NCI-H748 treated with DMSO at 0.1 percent for 48 hours (cell line): ENCODE measurements at regions not wholly inside any gene's neighbourhood (a gene's known extent, or its start where the extent isn't known, plus 50 kb on each side); places are given as distances from the start of the nearest gene placed in this dataset.
"Not testable (repeated sequence)": the region's sequence is repeated elsewhere in the genome, so short reads cannot be mapped to it uniquely, and the experiment has no call there.

Source experiments
- DNase-seq: peaks from one replicate; lab custom pipeline; 2025; lab: John Stamatoyannopoulos, UW

DNA sequence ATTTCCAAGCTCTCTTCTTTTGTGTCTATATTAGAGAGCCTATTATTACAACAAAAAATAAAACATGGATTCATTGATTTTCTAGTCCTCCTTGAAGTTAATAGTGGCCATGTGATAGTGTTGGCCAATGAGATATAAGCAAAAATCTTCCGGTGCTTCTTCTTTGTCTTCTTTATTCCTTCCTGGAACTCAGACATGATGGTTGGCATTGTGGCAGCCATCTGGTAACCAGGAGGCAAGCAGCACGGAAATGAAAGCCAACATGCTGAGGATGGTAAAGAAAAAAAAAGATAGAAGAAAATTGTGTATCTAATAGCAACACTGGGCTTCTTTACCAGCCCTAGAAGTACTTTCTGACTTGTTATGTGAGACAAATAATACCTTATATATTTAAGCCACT, 50.8 kb upstream of the SEL1L start:
- no peak for DNase-seq

DNA sequence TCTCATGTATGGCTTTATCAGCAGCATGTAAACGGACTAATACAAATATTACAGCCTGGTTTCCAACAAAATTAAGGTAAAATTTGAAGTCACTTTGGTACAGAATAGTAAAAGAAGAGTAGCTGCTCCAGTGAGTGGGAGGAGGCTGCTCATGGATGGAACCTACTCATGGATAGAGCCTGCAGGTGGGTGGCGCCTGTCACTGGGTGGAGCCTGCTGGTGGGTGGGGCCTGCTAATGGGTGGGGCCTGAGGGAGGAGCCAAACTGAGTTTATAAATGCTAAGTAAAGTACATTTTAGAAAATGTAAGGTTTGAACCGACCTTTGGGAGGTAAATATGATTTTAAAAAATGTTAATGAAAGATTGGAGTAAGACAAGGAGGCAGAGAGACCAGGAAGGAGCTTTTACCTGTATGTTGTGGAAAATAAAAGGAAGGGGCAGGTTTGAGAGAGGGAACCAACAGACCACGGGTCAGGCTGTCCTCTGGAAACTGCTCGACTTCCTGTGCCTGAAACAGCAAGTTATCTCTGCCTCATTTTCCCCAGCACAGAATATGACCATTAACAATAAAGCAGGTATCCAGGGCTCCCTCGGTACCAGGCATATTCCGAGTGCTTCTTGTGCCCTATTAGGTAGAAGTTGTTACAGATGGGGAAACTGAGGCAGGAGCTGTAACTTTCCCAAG, 55.9 kb upstream of the SEL1L start:
- no peak for DNase-seq

DNA sequence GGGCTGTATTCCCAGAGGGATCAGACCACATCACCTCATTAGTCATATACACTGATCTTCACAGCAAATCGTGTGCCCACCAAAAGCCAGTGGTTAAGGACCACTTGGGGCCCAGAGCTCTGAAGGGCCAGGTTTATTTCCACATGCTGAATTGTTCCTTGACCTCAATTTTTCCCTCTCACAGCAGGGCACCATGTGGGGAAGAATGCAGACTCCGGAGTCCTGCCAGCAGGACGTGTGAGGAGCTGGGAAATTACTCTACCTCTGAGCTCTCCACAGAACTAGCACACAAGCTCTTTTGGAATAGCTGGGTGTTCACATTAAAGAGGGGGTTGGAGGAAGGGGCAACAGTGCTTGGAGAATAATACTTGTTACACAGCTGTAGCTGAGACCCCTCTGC, 57.6 kb upstream of the SEL1L start:
- DNase-seq, result no peak

DNA sequence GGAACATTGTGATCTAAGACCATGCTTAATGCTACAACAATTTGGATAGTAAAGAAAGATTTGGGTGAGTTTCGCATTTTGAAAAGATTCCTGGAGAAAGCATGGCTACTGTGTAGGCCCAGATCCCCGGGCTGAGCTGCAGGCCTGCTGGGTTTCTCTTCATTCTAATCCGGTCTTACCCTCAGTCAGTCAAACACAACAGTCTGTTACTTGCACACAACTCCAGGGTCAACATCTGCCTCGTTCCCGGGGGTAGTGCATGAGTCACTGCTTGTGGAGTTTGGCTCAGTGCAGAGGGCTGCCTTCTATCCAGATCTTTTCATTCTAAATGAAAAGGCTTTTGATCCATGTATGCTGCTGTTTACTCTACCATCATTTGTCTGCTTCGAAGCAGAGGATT, 60.4 kb upstream of the SEL1L start:
- no peak for DNase-seq

DNA sequence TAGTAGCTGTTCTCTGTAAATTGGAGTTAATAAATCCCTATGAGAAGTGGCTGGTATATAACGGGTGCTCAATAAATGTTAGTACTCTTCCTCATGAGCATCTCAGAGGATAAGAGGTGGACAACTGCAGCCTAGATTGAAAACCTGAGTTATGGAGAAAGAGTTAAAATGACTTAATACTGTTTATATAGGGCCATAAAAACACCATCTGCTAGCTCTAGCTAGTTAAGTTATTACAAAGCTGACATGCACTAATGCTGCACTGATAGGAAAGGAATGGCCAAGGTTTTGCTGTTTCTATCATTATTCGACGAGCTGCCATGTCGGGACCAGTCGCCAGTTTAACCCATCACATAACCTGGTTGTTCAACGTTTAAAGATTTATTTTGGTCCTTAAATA, 72.0 kb upstream of the SEL1L start:
- DNase-seq, result no peak

DNA sequence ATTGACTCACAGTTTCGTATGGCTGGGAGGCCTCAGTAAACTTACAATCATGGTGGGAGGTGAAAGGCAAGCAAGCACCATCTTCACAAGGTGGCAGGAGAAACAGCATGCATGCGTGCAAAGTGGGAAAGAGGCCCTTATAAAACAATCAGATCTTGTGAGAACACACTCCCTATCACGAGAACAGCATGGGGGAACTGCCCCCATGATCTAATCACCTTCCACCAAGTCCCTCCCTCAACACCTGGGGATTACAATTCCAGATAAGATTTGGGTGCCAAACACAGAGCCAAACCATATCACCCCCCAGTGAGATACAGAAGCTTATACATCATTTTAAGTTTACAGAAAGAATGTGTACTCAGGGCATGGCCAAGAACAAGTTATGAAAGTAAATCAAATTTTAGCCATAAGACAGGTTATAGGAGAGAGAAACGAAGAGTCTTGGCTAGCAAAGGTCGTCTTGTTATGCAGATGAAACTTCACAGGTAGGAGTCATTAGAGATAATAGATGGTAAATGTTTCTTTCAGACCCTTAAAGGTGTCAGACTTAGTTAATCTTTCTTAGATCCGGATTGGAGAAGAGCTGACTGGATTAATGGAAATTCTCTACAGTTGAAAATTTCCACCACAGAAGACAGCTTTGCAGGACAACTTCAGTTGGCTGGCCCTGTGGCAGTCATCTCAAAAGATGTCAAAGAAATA, 79.8 kb upstream of the SEL1L start:
- no peak for DNase-seq

DNA sequence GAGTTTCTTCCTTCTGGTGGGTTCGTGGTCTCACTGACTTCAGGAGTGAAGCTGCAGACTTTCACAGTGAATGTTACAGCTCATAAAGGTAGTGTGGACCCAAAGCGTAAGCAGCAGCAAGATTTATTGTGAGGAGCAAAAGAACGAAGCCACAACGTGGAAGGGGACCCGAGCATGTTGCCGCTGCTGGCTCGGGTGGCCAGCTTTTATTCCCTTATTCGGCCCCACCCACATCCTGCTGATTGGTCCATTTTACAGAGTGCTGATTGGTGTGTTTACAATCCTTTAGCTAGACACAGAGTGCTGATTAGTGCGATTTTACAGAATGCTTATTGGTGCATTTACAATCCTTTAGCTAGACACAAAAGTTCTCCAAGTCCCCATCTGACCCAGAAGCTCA, 80.6 kb upstream of the SEL1L start:
- not testable (repeated sequence) for DNase-seq

DNA sequence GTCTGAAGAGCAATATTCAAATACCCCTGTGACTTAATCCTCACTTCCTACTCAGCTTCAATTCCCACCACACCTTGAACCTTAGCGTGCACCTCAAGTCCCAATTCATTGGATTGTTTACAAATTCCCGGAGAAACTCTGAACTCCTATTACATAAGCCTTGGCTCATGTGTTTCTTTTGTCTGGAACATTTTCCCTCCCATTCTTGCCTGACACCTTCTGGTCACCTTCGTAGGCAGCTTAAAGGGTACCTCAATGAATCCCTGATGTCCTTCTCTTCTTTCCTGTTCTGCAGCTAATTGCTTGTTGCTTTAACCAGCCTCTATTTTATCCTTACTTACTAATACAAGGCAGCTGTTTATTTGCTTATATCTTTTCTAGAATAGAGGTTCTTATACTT, 85.0 kb upstream of the SEL1L start:
- DNase-seq, result no peak

DNA sequence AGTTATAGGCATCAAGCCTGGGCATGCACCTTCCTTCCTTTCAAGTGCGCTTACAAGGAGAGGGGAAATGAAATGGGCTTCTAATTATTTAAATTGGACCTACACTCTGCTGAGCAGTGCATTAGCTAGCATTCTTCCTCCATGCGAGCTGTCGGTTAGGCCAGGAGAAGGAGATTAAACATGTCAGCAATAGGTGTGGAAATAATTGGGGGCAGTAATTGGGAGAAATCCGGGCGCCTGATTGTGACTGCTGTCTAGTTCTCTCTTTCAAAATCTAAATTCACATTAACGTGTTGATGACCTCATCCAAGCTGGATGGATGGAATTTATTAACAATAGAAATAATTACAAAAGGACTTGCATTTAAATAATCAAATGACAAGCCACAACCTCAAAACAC, 86.2 kb upstream of the SEL1L start:
- DNase-seq, result no peak

DNA sequence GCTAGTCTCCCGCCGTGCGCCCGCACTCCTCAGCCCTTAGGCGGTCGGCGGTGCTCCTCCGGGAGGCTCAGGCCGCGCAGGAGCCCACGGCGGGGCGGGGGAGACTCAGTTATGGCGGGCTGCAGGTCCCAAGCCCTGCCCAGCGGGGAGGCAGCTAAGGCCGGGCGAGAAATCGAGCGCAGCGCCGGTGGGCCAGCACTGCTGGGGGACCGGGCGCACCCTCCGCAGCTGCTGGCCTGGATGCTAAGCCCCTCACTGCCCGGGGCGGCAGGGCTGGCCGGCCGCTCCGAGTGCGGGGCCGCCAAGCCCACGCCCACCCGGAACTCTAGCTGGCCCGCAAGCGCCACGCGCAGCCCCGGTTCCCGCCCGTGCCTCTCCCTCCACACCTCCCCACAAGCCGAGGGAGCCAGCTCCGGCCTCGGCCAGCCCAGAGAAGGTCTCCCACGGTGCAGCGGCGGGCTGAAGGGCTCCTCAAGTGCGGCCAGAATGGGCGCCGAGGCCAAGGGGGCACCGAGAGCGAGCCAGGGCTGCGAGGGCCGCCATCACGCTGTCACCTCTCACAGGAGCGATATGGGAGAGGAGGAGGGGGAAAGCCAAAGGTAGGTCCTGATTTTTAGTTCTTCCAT, 90.2 kb upstream of the SEL1L start:
- not testable (repeated sequence) for DNase-seq

DNA sequence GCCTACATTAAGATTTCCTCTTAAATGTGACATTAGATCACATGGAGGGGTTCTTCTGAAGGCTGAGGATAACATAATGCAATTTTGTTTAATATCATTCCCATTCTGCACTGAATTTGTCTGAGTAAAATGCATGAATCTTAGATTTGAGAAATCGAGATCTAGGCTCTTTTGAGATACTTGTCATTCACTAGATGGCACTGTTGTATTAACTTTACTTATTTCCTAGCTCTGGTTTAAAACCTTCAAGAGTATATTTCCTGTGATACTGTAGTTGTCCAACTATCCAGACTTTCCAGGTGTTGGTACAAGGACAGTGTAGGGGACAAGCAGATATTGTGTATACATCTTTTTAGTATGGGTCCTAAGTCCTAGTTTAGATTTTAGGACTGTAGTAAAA, 91.7 kb upstream of the SEL1L start:
- DNase-seq, result peak; percentile 83

- DNase-seq, result no peak
Measured at GRCh38 chr14:81632157-81632556, 98.5 kb upstream of the SEL1L start.

DNA sequence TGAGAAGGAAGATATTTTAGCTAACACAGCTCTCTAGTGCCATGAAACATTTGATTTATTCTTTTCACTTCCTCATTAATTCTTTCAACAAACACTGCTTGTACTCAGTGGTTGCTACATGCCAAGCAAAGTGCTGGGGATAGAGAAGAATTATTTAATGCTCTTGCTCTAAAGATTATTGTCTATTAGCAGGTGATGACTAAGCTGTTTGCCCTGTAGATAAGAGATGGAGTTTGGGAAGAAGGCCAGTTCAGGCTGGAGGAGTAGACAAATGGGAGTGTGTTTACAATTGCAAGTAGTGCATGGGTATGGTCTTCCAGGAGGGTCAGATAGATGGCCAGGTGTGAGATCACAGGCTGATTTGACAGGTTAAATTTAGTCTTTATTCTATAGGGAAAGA, 99.8 kb upstream of the SEL1L start:
- no peak for DNase-seq

DNA sequence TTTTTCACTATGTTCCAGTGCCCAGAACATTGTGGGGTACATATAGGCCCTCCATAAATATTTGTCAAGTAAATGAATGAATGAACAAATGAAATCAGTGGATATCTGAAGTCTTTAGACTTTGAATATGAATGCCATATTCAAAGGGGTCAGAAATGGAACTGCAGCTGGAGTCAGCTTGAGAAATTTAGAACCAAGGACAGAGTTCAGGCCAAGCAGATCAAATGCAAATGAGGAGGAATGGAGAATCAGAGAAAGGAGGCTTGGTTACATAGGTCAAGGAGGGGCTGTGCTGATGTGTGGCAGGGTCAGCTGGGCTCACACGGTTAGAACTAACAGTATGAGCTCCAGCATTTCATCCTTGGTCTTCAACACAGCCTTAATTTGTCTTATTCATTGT, 104.0 kb upstream of the SEL1L start:
- no peak for DNase-seq

GRCh38 chr14:81638656-81639280, 105.1 kb upstream of the SEL1L start:
- no peak for DNase-seq

- DNase-seq, result no peak
Measured at GRCh38 chr14:81653626-81654025, 120.0 kb upstream of the SEL1L start.

DNA sequence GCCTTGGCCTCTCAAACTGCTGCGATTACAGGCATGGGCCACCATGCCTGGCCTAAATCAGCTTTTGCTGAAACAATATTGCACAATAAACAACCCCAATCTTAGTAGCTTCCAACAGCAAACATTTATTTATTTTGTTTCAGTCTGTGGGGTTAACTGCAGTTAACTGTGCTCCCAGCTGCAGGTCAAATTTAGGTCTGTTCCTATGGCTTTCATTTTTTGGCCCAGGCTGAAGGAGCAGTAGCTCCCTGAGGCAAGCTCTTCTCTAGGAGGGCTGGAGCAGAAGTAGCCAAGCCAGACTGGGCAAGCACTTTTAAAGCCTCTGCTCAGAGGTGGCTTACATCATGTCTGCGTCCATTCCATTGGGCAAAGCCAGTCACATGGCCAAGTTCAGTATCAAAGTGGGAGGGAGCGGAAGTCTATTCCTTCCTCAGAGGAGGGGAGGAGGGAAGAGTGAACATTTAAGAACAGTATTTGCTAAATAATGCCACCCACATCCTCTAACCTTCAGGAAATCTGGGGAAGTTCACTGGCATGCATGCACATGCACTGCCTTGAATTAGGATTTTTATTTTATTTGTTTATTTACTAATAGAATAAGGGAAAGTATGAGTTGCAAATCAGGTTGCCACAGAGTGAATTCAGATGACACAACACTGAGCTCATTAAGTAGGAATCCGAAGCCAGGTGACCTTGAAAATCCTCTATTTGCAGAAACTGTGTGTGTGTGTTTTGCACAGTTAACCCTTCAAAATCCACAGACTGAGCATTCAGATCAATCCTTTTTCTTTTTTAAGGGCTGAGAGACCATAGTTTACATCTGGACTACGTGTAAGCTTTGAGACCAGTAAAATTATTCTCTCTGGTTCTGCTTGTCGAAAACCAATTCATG, 122.0 kb upstream of the SEL1L start:
- no peak for DNase-seq

GRCh38 chr14:81656811-81657210, 123.2 kb upstream of the SEL1L start:
- DNase-seq, result no peak

DNA sequence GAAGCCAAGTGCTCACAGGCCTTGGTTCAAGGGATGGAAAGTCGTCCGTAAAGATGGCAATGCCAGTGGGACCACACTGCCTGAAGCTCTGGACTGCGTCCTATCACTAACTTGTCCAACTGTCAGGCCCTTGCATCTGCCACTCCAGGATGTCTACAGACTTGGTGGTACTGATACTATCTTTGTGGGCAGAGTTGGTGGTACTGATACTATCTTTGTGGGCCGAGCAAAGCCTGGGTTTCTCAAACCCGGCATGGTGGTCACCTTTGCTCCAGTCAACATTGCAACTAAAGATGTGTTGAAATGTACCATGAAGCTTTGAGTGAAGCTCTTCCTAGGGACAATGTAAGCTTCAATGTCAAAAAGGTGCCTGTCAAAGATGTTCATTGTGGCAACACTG, 128.4 kb upstream of the SEL1L start:
- DNase-seq, result no peak

- no peak for DNase-seq
Measured at GRCh38 chr14:81662570-81663197, 129.0 kb upstream of the SEL1L start.

- DNase-seq, result no peak
Measured at GRCh38 chr14:81668626-81669274, 135.1 kb upstream of the SEL1L start.
